Left ventricle myocardium inferior (tissue), 1 donor: ENCODE measurements at regions not wholly inside any gene's neighbourhood (a gene's known extent, or its start where the extent isn't known, plus 50 kb on each side); places are given as distances from the start of the nearest gene placed in this dataset.

Source experiments
- DNase-seq: peaks from one replicate; pipeline ENCODE4 v3.0.0-alpha.2; 2020
- H3K27ac ChIP-seq: fragments of 200-600 bp; replicated peaks from 2 replicates; pipeline ENCODE4 v1.8.0; 2021
- H3K27me3 ChIP-seq: fragments of 200-600 bp; 2 replicates; pipeline ENCODE4 v1.8.0; 2021; ENCODE audit warnings: low read depth
- H3K36me3 ChIP-seq: fragments of 200-600 bp; 2 replicates; pipeline ENCODE4 v1.8.0; 2021
- H3K4me1 ChIP-seq: fragments of 200-600 bp; 2 replicates; pipeline ENCODE4 v1.8.0; 2021
- H3K4me3 ChIP-seq: fragments of 200-600 bp; 2 replicates; pipeline ENCODE4 v1.8.0; 2021; ENCODE audit warnings: mild to moderate bottlenecking, moderate library complexity
- H3K9me3 ChIP-seq: fragments of 200-600 bp; replicated peaks from 2 replicates; pipeline ENCODE4 v1.8.0; 2021
- CTCF ChIP-seq: fragments of 200-600 bp; IDR thresholded peaks from 2 replicates; pipeline ENCODE4 v1.8.0; 2021; ENCODE audit warnings: antibody characterized with exemption, mild to moderate bottlenecking, borderline replicate concordance
- intact Hi-C: fragments of 100-400 bp; cut with micrococcal nuclease; formaldehyde crosslinking; loops from one replicate; pipeline ENCODE4 v1.11.0; 2022
- donor health status: DM: no; HTN: yes; CAD: no; lungs with severe emphysema.

GRCh38 chr1:229778794-229779193 lies 152.7 kb downstream of the URB2 start:
- Histone ChIP-seq H3K27me3 (peaks cover 18% of the 10 kb centered on the region), H3K4me1 (peaks cover 3% of the 10 kb centered on the region), H3K36me3 (no peaks in the 10 kb centered on the region), H3K9me3 (no peaks in the 10 kb centered on the region), H3K27ac (no peak overlapping the region), H3K4me3 (no peak overlapping the region)
- intact Hi-C loops = no loop called here
- DNase-seq = no peak
- TF ChIP-seq CTCF = no peak

- Histone ChIP-seq H3K27ac (no peak overlapping the region), H3K36me3 (no peaks in the 10 kb centered on the region), H3K4me1 (peaks cover 3% of the 10 kb centered on the region), H3K9me3 (no peaks in the 10 kb centered on the region), H3K27me3 (peaks cover 19% of the 10 kb centered on the region), H3K4me3 (no peak overlapping the region)
- DNase-seq = no peak
- intact Hi-C loops = no loop called here
- TF ChIP-seq CTCF = peak; percentile 32
Observed at GRCh38 chr1:229781453-229781852, 155.4 kb downstream of the URB2 start.

- Histone ChIP-seq H3K9me3 (peaks cover 3% of the 10 kb centered on the region), H3K27me3 (peaks cover 15% of the 10 kb centered on the region), H3K36me3 (no peaks in the 10 kb centered on the region), H3K4me3 (no peak overlapping the region), H3K4me1 (peaks cover 3% of the 10 kb centered on the region), H3K27ac (no peak overlapping the region)
- intact Hi-C loops = no loop called here
- no peak for TF ChIP-seq CTCF
- no peak for DNase-seq
Observed at GRCh38 chr1:229782469-229782868, 156.4 kb downstream of the URB2 start.

- intact Hi-C loops = no loop called here
- Histone ChIP-seq H3K27ac (no peak overlapping the region), H3K27me3 (peaks cover 7% of the 10 kb centered on the region), H3K4me3 (no peak overlapping the region), H3K9me3 (peaks cover 3% of the 10 kb centered on the region), H3K4me1 (peaks cover 3% of the 10 kb centered on the region), H3K36me3 (no peaks in the 10 kb centered on the region)
- no peak for TF ChIP-seq CTCF
- DNase-seq = no peak
Observed at GRCh38 chr1:229784834-229785233, 158.8 kb downstream of the URB2 start.

- H3K36me3 ChIP-seq = no peaks in the 10 kb centered on the region
- no peak overlapping the region for H3K4me3 ChIP-seq
- H3K27ac ChIP-seq = no peak overlapping the region
- DNase-seq = no peak
- intact Hi-C loops = no loop called here
- no peak for TF ChIP-seq CTCF
- H3K9me3 ChIP-seq = peaks cover 17% of the 10 kb centered on the region
- H3K27me3 ChIP-seq = peaks cover 7% of the 10 kb centered on the region
- H3K4me1 ChIP-seq = no peaks in the 10 kb centered on the region
Observed at GRCh38 chr1:229786974-229787610, 161.0 kb downstream of the URB2 start.
